ENCODE measurements at regions not wholly inside any gene's neighbourhood (a gene's known extent, or its start where the extent isn't known, plus 50 kb on each side); places are given as distances from the start of the nearest gene placed in this dataset.

GRCh38 chr20:51162015-51162414 is 139.1 kb upstream of the KCNG1 start:
- no peak for DNase-seq (ENCODE audit: low read depth, low spot score)

- DNase-seq (ENCODE audit: low read depth, low spot score) = no peak
Observed at GRCh38 chr20:51160821-51161220, 137.9 kb upstream of the KCNG1 start.

GRCh38 chr20:51159981-51160380 is 137.1 kb upstream of the KCNG1 start:
- no peak for DNase-seq (ENCODE audit: low read depth, low spot score)

GRCh38 chr20:51159303-51159702 is 136.4 kb upstream of the KCNG1 start:
- DNase-seq (ENCODE audit: low read depth, low spot score) = no peak

- DNase-seq (ENCODE audit: low read depth, low spot score) = no peak
Observed at GRCh38 chr20:51158226-51158625, 135.3 kb upstream of the KCNG1 start.

- no peak for DNase-seq (ENCODE audit: low read depth, low spot score)
Observed at GRCh38 chr20:51156041-51156982, 133.4 kb upstream of the KCNG1 start.

- DNase-seq (ENCODE audit: low read depth, low spot score) = no peak
Observed at GRCh38 chr20:51154708-51155690, 132.1 kb upstream of the KCNG1 start.

GRCh38 chr20:51153867-51154707 is 131.2 kb upstream of the KCNG1 start:
- no peak for DNase-seq (ENCODE audit: low read depth, low spot score)

GRCh38 chr20:51148941-51149340 is 126.0 kb upstream of the KCNG1 start:
- DNase-seq (ENCODE audit: low read depth, low spot score) = no peak

- DNase-seq (ENCODE audit: low read depth, low spot score) = no peak
Observed at GRCh38 chr20:51144476-51144875, 121.6 kb upstream of the KCNG1 start.

- DNase-seq (ENCODE audit: low read depth, low spot score) = no peak
Observed at GRCh38 chr20:51143652-51144051, 120.7 kb upstream of the KCNG1 start.

- DNase-seq (ENCODE audit: low read depth, low spot score) = no peak
Observed at GRCh38 chr20:51142448-51142847, 119.5 kb upstream of the KCNG1 start.

GRCh38 chr20:51140671-51141070 is 117.8 kb upstream of the KCNG1 start:
- DNase-seq (ENCODE audit: low read depth, low spot score) = no peak

- no peak for DNase-seq (ENCODE audit: low read depth, low spot score)
Observed at GRCh38 chr20:51139891-51140290, 117.0 kb upstream of the KCNG1 start.

- no peak for DNase-seq (ENCODE audit: low read depth, low spot score)
Observed at GRCh38 chr20:51138576-51138975, 115.7 kb upstream of the KCNG1 start.

GRCh38 chr20:51137461-51137860 is 114.6 kb upstream of the KCNG1 start:
- DNase-seq (ENCODE audit: low read depth, low spot score) = no peak

- peak; percentile 5 for DNase-seq (ENCODE audit: low read depth, low spot score)
Observed at GRCh38 chr20:51135926-51136715, 113.2 kb upstream of the KCNG1 start.

GRCh38 chr20:51134405-51134804 is 111.5 kb upstream of the KCNG1 start:
- no peak for DNase-seq (ENCODE audit: low read depth, low spot score)

- DNase-seq (ENCODE audit: low read depth, low spot score) = no peak
Observed at GRCh38 chr20:51132279-51132678, 109.4 kb upstream of the KCNG1 start.

GRCh38 chr20:51131811-51132210 is 108.9 kb upstream of the KCNG1 start:
- DNase-seq (ENCODE audit: low read depth, low spot score) = no peak

Data from pulmonary artery endothelial cell (primary cell).